Effector memory CD8-positive, alpha-beta T cell (primary cell): ENCODE measurements at regions not wholly inside any gene's neighbourhood (a gene's known extent, or its start where the extent isn't known, plus 50 kb on each side); places are given as distances from the start of the nearest gene placed in this dataset.

Experiments used
- ATAC-seq: fragments of 150-1000 bp; cut with Tn5 transposase; replicated peaks from 2 replicates; pipeline ENCODE4 v1.10.0; 2021; ENCODE audit warnings: mild to moderate bottlenecking, moderate library complexity
- DNase-seq, 3 experiments: peaks; one replicate each; pipeline ENCODE4 v3.0.0; 2021
- H3K27ac Mint-ChIP-seq, 2 donors: one replicate each; pipeline ENCODE4 v1.8.0; 2022; ENCODE audit warnings: mild to moderate bottlenecking in 2 of 2, mixed read lengths in 2 of 2, moderate library complexity in 2 of 2
- H3K27me3 Mint-ChIP-seq, 2 donors: one replicate each; pipeline ENCODE4 v1.8.0; 2022; ENCODE audit warnings: mixed read lengths in 2 of 2
- H3K36me3 Mint-ChIP-seq: one replicate; pipeline ENCODE4 v1.8.0; 2022; ENCODE audit warnings: mild to moderate bottlenecking, moderate library complexity, mixed read lengths; ENCODE audit not compliant: insufficient read depth
- H3K4me1 Mint-ChIP-seq, 2 donors: one replicate each; pipeline ENCODE4 v1.8.0; 2022; ENCODE audit warnings: low read depth in 2 of 2, mixed read lengths in 2 of 2
- H3K4me3 Mint-ChIP-seq, 2 donors: one replicate each; pipeline ENCODE4 v1.8.0; 2022; ENCODE audit warnings: mild to moderate bottlenecking in 2 of 2, mixed read lengths in 2 of 2, moderate library complexity in 2 of 2
- H3K9me3 Mint-ChIP-seq, 2 donors: one replicate each; pipeline ENCODE4 v1.8.0; 2022; ENCODE audit warnings: mixed read lengths in 2 of 2

- ATAC-seq (no peak), DNase-seq (no peak)
- Mint-ChIP-seq H3K27ac (no peak overlapping the region), H3K27me3 (no peaks in the 10 kb centered on the region), H3K9me3 (peaks cover 0 to 2% of the 10 kb centered on the region in 2 donors), H3K4me3 (no peak overlapping the region), H3K4me1 (no peaks in the 10 kb centered on the region), H3K36me3 (no peaks in the 10 kb centered on the region)
These were observed 693.4 kb upstream of the TMEFF2 start for GRCh38 chr2:192888109-192888508.

GRCh38 chr2:192887337-192887736 lies 692.6 kb upstream of the TMEFF2 start:
- no peak overlapping the region for H3K4me3 Mint-ChIP-seq

DNA sequence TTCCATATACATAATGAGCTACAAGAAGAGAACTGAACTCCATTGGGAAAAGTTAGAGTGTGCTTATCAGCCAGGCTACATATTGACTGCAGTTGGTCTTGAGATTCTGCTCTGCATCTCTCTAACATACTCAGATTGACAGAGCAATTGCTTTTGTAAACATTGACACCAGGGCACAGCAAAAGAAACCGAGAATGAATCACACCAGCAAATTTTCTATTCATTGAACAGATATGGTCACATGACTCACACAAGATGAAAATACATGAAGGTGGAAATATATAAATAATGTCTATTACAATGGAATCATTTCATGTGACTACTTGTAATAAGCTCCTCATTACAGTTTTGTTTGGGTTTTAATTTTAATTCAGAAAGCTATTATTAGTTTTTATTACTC lies 691.9 kb upstream of the TMEFF2 start:
- Mint-ChIP-seq H3K27ac (no peak overlapping the region), H3K27me3 (no peaks in the 10 kb centered on the region), H3K9me3 (peaks cover 0 to 2% of the 10 kb centered on the region in 2 donors), H3K4me1 (no peaks in the 10 kb centered on the region), H3K4me3 (no peak overlapping the region), H3K36me3 (no peaks in the 10 kb centered on the region)
- DNase-seq, result no peak
- ATAC-seq, result no peak

More at GRCh38 chr2:192887337-192887736, 692.6 kb upstream of the TMEFF2 start:
- Mint-ChIP-seq H3K36me3 (no peaks in the 10 kb centered on the region), H3K27me3 (no peaks in the 10 kb centered on the region), H3K4me1 (no peaks in the 10 kb centered on the region), H3K9me3 (peaks cover 0 to 2% of the 10 kb centered on the region in 2 donors), H3K27ac (no peak overlapping the region)
- no peak for ATAC-seq
- no peak for DNase-seq

- no peak overlapping the region for H3K4me3 Mint-ChIP-seq
- ATAC-seq (no peak), DNase-seq (no peak)
- H3K9me3 Mint-ChIP-seq, result peaks cover 0 to 2% of the 10 kb centered on the region in 2 donors
- H3K27ac Mint-ChIP-seq, result no peak overlapping the region
- H3K27me3 Mint-ChIP-seq, result no peaks in the 10 kb centered on the region
- H3K36me3 Mint-ChIP-seq, result no peaks in the 10 kb centered on the region
- H3K4me1 Mint-ChIP-seq, result no peaks in the 10 kb centered on the region
These were observed 690.9 kb upstream of the TMEFF2 start for GRCh38 chr2:192885569-192886160.

GRCh38 chr2:192877159-192877558 lies 682.4 kb upstream of the TMEFF2 start:
- H3K9me3 Mint-ChIP-seq, result peaks cover 0 to 2% of the 10 kb centered on the region in 2 donors
- ATAC-seq (no peak), DNase-seq (no peak)
- H3K4me3 Mint-ChIP-seq, result no peak overlapping the region
- H3K27ac Mint-ChIP-seq, result no peak overlapping the region
- H3K4me1 Mint-ChIP-seq, result no peaks in the 10 kb centered on the region
- H3K36me3 Mint-ChIP-seq, result no peaks in the 10 kb centered on the region
- no peaks in the 10 kb centered on the region for H3K27me3 Mint-ChIP-seq

DNA sequence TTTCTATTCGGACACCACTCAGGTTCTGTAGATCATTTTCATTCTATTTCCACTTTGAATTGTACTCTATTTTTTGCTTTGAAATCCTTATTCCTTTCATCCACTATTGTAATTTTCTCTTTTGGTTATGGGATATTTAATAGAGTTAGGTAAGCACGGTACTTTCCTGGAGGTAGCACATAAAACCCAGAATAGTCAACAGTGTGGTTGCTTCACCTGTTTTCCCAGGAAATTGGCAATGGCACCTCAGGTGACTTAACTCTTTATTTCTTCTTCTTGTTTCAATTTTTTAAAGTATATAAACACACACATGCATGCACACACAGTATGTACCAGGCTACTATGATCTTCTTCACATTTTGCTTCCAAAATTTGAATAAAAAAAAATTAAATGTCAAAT lies 682.0 kb upstream of the TMEFF2 start:
- Mint-ChIP-seq H3K27me3 (no peaks in the 10 kb centered on the region), H3K4me1 (no peaks in the 10 kb centered on the region), H3K4me3 (no peak overlapping the region), H3K27ac (no peak overlapping the region), H3K36me3 (no peaks in the 10 kb centered on the region), H3K9me3 (peaks cover 0 to 6% of the 10 kb centered on the region in 2 donors)
- ATAC-seq, result no peak
- no peak for DNase-seq

- H3K4me1 Mint-ChIP-seq, result no peaks in the 10 kb centered on the region
- H3K36me3 Mint-ChIP-seq, result no peaks in the 10 kb centered on the region
- no peak overlapping the region for H3K27ac Mint-ChIP-seq
- no peak overlapping the region for H3K4me3 Mint-ChIP-seq
- DNase-seq (no peak), ATAC-seq (no peak)
- no peaks in the 10 kb centered on the region for H3K27me3 Mint-ChIP-seq
- peaks cover 0 to 2% of the 10 kb centered on the region in 2 donors for H3K9me3 Mint-ChIP-seq
These were observed 660.0 kb upstream of the TMEFF2 start for GRCh38 chr2:192854706-192855105.

GRCh38 chr2:192854031-192854430 lies 659.3 kb upstream of the TMEFF2 start:
- no peak overlapping the region for H3K27ac Mint-ChIP-seq

DNA sequence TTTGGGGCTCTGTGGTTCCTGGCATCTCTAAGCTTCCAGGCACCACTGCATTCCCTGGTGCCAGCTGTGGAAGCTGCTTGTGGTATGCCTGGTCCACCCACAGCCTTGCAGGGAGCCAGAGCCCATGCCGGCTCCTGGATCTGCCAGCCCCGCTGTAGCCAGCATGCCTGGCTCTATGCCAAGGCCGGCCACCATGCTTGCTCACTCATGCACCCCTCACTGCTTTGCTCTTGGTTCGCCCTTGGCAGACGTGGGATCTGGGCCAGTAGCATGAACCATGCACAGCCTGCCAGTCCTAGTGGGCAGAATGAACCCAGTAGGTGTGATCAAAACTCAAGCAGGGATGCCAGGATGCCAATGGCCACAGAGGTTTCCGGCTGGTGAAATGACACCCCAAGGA lies 634.2 kb upstream of the TMEFF2 start:
- Mint-ChIP-seq H3K27ac (no peak overlapping the region), H3K36me3 (no peaks in the 10 kb centered on the region), H3K4me1 (no peaks in the 10 kb centered on the region), H3K4me3 (no peak overlapping the region), H3K27me3 (no peaks in the 10 kb centered on the region), H3K9me3 (peaks cover 1 to 13% of the 10 kb centered on the region in 2 donors)
- DNase-seq (no peak), ATAC-seq (no peak)

More at GRCh38 chr2:192854031-192854430, 659.3 kb upstream of the TMEFF2 start:
- H3K4me3 Mint-ChIP-seq, result no peak overlapping the region
- no peaks in the 10 kb centered on the region for H3K36me3 Mint-ChIP-seq
- no peak for ATAC-seq
- H3K27me3 Mint-ChIP-seq, result no peaks in the 10 kb centered on the region
- DNase-seq, result no peak
- H3K4me1 Mint-ChIP-seq, result no peaks in the 10 kb centered on the region
- H3K9me3 Mint-ChIP-seq, result peaks cover 1 to 2% of the 10 kb centered on the region in 2 donors

DNA sequence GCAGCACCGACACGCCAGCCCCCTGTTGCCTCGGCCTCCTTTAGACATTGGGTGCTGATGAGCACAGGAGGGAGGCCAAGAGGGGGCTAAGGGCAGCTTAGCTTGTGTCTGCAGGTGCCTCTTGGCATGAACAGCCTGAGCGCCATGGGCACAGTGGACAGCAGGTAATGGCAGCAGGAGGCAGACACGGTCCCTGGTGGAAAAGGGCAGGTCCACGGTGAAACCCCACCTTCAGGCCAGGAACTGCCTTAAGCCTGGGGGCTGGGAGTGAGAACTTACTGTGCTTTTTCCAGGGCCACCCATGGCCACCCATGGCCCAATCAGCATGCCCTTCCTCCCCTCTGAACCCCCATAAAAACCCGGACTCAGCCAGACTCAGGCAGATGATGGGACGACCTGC lies 633.4 kb upstream of the TMEFF2 start:
- Mint-ChIP-seq H3K9me3 (peaks cover 1 to 13% of the 10 kb centered on the region in 2 donors), H3K36me3 (no peaks in the 10 kb centered on the region), H3K27ac (no peak overlapping the region), H3K4me1 (no peaks in the 10 kb centered on the region), H3K27me3 (no peaks in the 10 kb centered on the region), H3K4me3 (no peak overlapping the region)
- no peak for DNase-seq
- no peak for ATAC-seq

GRCh38 chr2:192827735-192828134 lies 633.0 kb upstream of the TMEFF2 start:
- Mint-ChIP-seq H3K4me1 (no peaks in the 10 kb centered on the region), H3K4me3 (no peak overlapping the region), H3K9me3 (peaks cover 1 to 13% of the 10 kb centered on the region in 2 donors), H3K36me3 (no peaks in the 10 kb centered on the region), H3K27ac (no peak overlapping the region), H3K27me3 (no peaks in the 10 kb centered on the region)
- ATAC-seq (no peak), DNase-seq (no peak)

GRCh38 chr2:192814376-192814775 lies 619.6 kb upstream of the TMEFF2 start:
- ATAC-seq (no peak), DNase-seq (no peak)
- peaks cover 1 to 11% of the 10 kb centered on the region in 2 donors for H3K9me3 Mint-ChIP-seq
- no peak overlapping the region for H3K27ac Mint-ChIP-seq
- no peaks in the 10 kb centered on the region for H3K27me3 Mint-ChIP-seq
- H3K4me3 Mint-ChIP-seq, result no peak overlapping the region
- H3K4me1 Mint-ChIP-seq, result no peaks in the 10 kb centered on the region
- H3K36me3 Mint-ChIP-seq, result peaks cover 6% of the 10 kb centered on the region

DNA sequence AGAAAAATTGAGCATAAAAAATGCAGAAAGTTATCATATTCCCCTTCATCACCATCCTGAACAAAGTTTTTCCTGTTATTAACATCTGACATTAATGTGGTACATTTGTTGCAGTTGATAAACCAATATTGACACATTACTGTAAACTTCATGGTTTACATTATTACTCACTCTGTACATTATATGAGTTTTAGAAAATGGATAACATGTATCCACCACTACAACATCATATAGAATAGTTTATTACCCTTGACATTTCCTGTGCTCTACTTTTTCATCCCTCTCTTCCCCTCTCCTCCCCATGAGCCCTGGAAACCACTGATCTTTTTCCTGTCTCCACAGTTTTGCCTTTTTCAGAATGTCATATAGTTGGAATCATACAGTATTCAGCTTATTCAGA lies 618.6 kb upstream of the TMEFF2 start:
- peaks cover 1 to 3% of the 10 kb centered on the region in 2 donors for H3K9me3 Mint-ChIP-seq
- no peaks in the 10 kb centered on the region for H3K27me3 Mint-ChIP-seq
- H3K36me3 Mint-ChIP-seq, result no peaks in the 10 kb centered on the region
- no peaks in the 10 kb centered on the region for H3K4me1 Mint-ChIP-seq
- H3K4me3 Mint-ChIP-seq, result no peak overlapping the region
- no peak for DNase-seq
- H3K27ac Mint-ChIP-seq, result no peak overlapping the region
- ATAC-seq, result no peak

DNA sequence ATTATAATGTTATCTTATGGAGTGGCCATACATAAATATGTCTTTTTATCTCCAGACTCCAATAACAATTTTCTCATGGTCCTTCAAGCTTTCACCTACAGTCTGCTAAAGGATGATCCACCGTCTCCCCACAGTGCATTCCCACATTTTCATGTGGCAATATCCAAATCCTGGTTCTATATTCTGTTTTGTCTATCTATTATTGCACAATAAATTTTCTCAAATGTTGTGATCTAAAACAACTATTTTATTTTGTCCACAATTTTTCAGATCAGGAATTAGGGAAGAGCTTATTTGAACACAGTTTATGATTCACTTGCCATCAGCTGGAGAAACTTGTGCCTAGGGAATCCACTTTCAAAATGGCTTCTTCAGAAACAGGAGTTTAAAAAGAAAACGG lies 614.4 kb upstream of the TMEFF2 start:
- Mint-ChIP-seq H3K27me3 (no peaks in the 10 kb centered on the region), H3K4me3 (no peak overlapping the region), H3K36me3 (no peaks in the 10 kb centered on the region), H3K27ac (no peak overlapping the region), H3K9me3 (peaks cover 0 to 24% of the 10 kb centered on the region in 2 donors), H3K4me1 (no peaks in the 10 kb centered on the region)
- DNase-seq, result no peak
- no peak for ATAC-seq

DNA sequence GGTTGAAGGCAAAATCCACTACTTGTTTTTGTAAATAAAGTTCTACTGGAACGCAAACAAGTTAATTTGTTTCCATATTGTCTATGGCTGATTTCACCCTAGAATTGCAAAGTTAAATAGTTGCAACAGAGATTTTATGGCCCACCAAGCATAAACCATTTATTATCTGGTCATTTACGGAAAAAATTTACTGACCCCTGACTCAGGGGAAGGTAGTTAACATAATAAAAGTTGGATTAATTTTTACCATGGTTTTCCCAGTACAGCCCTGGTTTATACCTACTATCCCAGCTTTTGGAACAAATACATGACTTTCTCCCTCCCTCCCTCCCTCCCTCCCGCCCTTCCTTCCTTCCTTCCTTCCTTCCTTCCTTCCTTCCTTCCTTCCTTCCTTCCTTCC lies 588.9 kb upstream of the TMEFF2 start:
- H3K27me3 Mint-ChIP-seq, result no peaks in the 10 kb centered on the region
- H3K36me3 Mint-ChIP-seq, result no peaks in the 10 kb centered on the region
- peaks cover 12 to 15% of the 10 kb centered on the region in 2 donors for H3K9me3 Mint-ChIP-seq
- no peak overlapping the region for H3K4me3 Mint-ChIP-seq
- ATAC-seq (no peak), DNase-seq (no peak)
- H3K27ac Mint-ChIP-seq, result no peak overlapping the region
- H3K4me1 Mint-ChIP-seq, result no peaks in the 10 kb centered on the region
